ENCODE measurements at regions not wholly inside any gene's neighbourhood (a gene's known extent, or its start where the extent isn't known, plus 50 kb on each side); places are given as distances from the start of the nearest gene placed in this dataset.

- TF ChIP-seq CTCF (IDR thresholded peaks at IDR 0.05; ENCODE audit: low read depth, low read length, poor library complexity, severe bottlenecking) (no peak), EZH2phosphoT487 (IDR thresholded peaks at IDR 0.05; ENCODE audit: borderline replicate concordance, low read length) (no peak)
These were observed 654.9 kb upstream of the TBL1XR1 start for GRCh38 chr3:177852001-177852807.
